ENCODE measurements at regions not wholly inside any gene's neighbourhood (a gene's known extent, or its start where the extent isn't known, plus 50 kb on each side); places are given as distances from the start of the nearest gene placed in this dataset.

DNA sequence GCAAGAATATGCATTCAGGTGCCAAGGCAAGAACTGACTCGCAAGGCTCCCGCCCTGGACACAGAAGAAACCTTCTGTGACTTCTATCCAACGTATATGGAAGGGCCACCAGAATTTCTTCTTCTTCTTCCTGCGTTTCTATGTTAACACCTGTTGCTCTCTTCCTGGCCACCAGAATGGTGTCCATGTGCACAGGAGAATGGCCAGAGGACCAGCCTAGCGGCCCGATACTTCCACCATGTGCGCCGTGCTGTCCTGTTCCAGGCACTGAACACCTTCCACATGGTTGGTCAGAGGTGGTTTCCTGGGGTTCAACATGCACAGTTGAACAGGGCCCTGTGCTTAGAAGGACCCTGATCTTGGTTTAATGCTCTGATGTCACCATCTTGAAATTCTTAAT, 455.8 kb downstream of the BCL11B start:
- Histone ChIP-seq H3K4me3 (no peak overlapping the region), H3K4me1 (peaks cover 16% of the 10 kb centered on the region), H3K27me3 (no peaks in the 10 kb centered on the region), H3K27ac (no peak overlapping the region), H3K36me3 (no peaks in the 10 kb centered on the region), H3K9me3 (no peaks in the 10 kb centered on the region)
- no peak for DNase-seq (ENCODE audit: low spot score in 2 of 2)
- 76% methylated on average over 8 of the region's 8 CpGs for WGBS
- no peak for TF ChIP-seq EP300 (IDR thresholded peaks at IDR 0.05)
- no peak for TF ChIP-seq POLR2AphosphoS5 (IDR thresholded peaks at IDR 0.05)
- TF ChIP-seq, protein P1, sequence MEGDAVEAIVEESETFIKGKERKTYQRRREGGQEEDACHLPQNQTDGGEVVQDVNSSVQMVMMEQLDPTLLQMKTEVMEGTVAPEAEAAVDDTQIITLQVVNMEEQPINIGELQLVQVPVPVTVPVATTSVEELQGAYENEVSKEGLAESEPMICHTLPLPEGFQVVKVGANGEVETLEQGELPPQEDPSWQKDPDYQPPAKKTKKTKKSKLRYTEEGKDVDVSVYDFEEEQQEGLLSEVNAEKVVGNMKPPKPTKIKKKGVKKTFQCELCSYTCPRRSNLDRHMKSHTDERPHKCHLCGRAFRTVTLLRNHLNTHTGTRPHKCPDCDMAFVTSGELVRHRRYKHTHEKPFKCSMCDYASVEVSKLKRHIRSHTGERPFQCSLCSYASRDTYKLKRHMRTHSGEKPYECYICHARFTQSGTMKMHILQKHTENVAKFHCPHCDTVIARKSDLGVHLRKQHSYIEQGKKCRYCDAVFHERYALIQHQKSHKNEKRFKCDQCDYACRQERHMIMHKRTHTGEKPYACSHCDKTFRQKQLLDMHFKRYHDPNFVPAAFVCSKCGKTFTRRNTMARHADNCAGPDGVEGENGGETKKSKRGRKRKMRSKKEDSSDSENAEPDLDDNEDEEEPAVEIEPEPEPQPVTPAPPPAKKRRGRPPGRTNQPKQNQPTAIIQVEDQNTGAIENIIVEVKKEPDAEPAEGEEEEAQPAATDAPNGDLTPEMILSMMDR (IDR thresholded peaks at IDR 0.05), result no peak
- TF ChIP-seq POLR2A (IDR thresholded peaks at IDR 0.05), result no peak

DNA sequence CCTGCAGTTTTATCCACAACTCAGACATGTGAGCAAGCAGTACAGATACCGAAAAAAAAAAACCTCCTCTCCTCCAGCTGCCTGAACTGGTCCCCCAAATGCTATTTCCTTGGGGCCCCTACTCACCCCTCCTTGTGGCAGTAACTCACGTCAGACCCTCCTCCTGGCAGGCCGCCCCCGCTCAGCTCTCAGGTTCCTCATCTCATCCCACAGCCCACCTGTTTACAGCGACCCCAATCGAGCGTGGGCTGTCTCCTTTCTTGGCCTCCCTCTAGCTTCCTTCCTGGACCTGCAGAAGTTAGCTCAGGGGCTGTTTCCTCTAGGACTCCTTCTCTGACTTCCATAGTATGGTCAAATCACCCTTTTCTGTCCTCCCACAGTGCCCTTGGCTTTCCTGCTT, 455.3 kb downstream of the BCL11B start:
- no peaks in the 10 kb centered on the region for H3K27me3 ChIP-seq
- DNase-seq (ENCODE audit: low spot score in 2 of 2), result no peak
- no peak overlapping the region for H3K27ac ChIP-seq
- WGBS, result 83% methylated on average over 7 of the region's 7 CpGs
- no peaks in the 10 kb centered on the region for H3K9me3 ChIP-seq
- no peak overlapping the region for H3K4me3 ChIP-seq
- peaks cover 16% of the 10 kb centered on the region for H3K4me1 ChIP-seq
- no peak for TF ChIP-seq POLR2AphosphoS5 (IDR thresholded peaks at IDR 0.05)
- no peak for TF ChIP-seq EP300 (IDR thresholded peaks at IDR 0.05)
- TF ChIP-seq, protein P1 (IDR thresholded peaks at IDR 0.05), result no peak
- no peak for TF ChIP-seq POLR2A (IDR thresholded peaks at IDR 0.05)
- H3K36me3 ChIP-seq, result no peaks in the 10 kb centered on the region

DNA sequence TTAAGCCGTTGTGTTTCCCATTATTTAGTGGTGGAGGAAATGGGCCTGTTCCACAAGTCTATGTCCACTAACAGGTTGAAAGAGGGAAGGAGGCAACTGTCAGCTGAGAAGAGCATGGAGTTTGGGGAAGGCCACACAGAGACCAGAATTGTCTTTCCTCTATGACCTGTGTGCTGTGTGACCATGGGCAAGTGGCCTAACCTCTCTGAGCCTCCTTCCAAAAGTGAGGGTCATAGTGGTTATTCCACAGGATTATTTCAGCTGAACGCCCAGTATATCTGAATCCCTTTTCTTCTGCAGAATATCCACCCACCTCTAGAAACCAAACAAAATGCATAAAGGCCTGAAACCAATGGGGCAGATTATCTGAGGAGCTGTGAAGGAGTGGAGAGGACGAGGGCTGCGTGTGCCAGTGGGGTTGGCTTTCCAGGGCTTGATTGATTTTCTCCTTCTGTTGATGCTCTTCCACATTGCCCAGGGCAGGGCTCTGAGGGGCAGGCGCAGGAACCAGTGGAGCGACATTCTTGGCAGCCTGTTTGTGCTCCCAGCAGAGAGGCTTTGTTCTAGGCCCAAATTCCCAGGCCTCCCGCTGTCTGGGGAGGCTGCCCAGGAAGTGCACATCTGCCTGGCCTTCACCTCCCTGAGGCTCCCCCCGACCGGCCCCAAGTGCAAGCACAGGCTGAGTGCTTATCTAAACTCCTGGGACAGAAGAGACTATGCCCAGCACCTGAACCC, 452.7 kb downstream of the BCL11B start:
- Histone ChIP-seq H3K9me3 (no peaks in the 10 kb centered on the region), H3K4me3 (no peak overlapping the region), H3K36me3 (no peaks in the 10 kb centered on the region), H3K27ac (no peak overlapping the region), H3K27me3 (no peaks in the 10 kb centered on the region), H3K4me1 (peaks cover 16% of the 10 kb centered on the region)
- TF ChIP-seq POLR2A (IDR thresholded peaks at IDR 0.05) (no peak), POLR2AphosphoS5 (IDR thresholded peaks at IDR 0.05) (no peak), EP300 (IDR thresholded peaks at IDR 0.05) (no peak)
- TF ChIP-seq, protein P1 (IDR thresholded peaks at IDR 0.05), result no peak
- DNase-seq (ENCODE audit: low spot score in 2 of 2), result no peak
- WGBS, result 35% methylated on average over 7 of the region's 9 CpGs

DNA sequence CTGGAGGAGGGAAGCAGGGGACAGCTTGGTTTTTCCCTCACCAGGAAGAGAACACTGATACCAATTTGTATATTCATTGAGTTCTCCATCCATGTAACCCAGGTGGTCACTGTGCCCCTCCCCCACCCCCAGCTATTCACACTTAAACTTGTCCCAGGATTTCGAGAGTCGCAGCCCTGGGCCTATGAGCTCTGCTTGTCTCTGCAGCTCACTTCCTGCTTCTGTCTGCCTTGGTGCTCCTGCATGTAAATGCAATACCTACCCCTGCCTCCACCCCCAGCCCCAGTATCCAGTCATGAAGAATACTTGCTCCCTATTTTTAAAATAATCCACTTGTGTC, 452.2 kb downstream of the BCL11B start:
- Histone ChIP-seq H3K4me3 (no peak overlapping the region), H3K4me1 (peaks cover 16% of the 10 kb centered on the region), H3K36me3 (no peaks in the 10 kb centered on the region), H3K27ac (no peak overlapping the region), H3K9me3 (no peaks in the 10 kb centered on the region), H3K27me3 (no peaks in the 10 kb centered on the region)
- no peak for TF ChIP-seq EP300 (IDR thresholded peaks at IDR 0.05)
- TF ChIP-seq POLR2A (IDR thresholded peaks at IDR 0.05), result no peak
- TF ChIP-seq, protein P1 (IDR thresholded peaks at IDR 0.05), result no peak
- TF ChIP-seq POLR2AphosphoS5 (IDR thresholded peaks at IDR 0.05), result no peak
- WGBS, result 33% methylated on average over 2 of the region's 2 CpGs
- no peak for DNase-seq (ENCODE audit: low spot score in 2 of 2)

DNA sequence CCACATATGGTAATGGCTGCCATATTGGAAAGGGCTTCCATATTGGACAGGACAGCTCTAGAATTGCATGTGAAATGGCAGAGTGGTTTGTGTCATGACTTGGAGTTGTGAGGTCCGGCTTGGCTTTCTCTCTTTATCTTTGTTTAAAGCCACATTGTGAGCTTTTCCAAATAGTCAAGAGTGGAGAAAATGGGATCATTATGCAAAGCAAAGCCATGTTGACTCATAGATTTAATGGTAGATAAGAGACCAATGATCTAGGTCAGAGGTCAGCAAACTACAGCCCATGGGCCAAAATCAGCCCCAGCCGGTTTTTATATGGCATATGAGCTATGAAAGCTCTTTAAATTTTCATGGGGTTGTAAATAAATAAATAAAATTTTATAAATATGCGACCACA, 449.1 kb downstream of the BCL11B start:
- 82% methylated on average over 3 of the region's 3 CpGs for WGBS
- Histone ChIP-seq H3K4me3 (no peak overlapping the region), H3K27ac (no peak overlapping the region), H3K27me3 (no peaks in the 10 kb centered on the region), H3K36me3 (no peaks in the 10 kb centered on the region), H3K4me1 (peaks cover 11% of the 10 kb centered on the region), H3K9me3 (no peaks in the 10 kb centered on the region)
- DNase-seq (ENCODE audit: low spot score in 2 of 2), result no peak
- TF ChIP-seq POLR2AphosphoS5 (IDR thresholded peaks at IDR 0.05) (no peak), EP300 (IDR thresholded peaks at IDR 0.05) (no peak), POLR2A (IDR thresholded peaks at IDR 0.05) (no peak)
- TF ChIP-seq, protein P1 (IDR thresholded peaks at IDR 0.05), result no peak

Data from suprapubic skin (tissue), 4 donors.